GM23248 (cell line): ENCODE measurements at regions not wholly inside any gene's neighbourhood (a gene's known extent, or its start where the extent isn't known, plus 50 kb on each side); places are given as distances from the start of the nearest gene placed in this dataset.

ENCODE experiments used
- EZH2 ChIP-seq: fragments of 200-600 bp; sonication (generic); IDR thresholded peaks from 2 replicates; pipeline ENCODE4 v1.6.1; 2018; ENCODE audit warnings: antibody characterized with exemption, mild to moderate bottlenecking; ENCODE audit not compliant: insufficient read depth, poor library complexity, severe bottlenecking
- EZH2phosphoT487 ChIP-seq: fragments of 200-600 bp; sonication (generic); IDR thresholded peaks from 2 replicates; pipeline ENCODE4 v1.6.1; 2018; ENCODE audit warnings: antibody characterized with exemption, moderate library complexity, mild to moderate bottlenecking, low read depth; ENCODE audit not compliant: insufficient read depth

DNA sequence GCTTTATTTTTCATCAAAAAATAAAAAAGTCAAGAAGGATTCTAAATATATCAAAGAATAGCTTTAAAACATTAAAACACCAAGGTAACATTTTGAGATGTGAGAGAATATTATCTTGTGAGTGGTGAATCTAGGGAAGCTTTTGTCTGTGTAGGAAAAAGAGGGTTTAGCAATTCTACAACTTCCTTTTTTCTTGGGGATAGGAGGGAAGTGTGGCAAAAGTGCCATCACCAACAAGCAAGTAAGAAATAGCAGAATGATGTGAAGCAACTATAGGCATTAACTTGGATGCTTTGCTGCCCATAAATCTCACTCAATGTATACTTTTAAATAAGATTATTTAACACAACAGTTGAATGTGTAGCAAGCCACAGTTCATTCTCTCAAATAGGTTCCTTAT lies 57.8 kb upstream of the SUCLG2 start:
- TF ChIP-seq EZH2phosphoT487 = no peak
- TF ChIP-seq EZH2 = no peak
